GM21619 (cell line): ENCODE measurements at regions not wholly inside any gene's neighbourhood (a gene's known extent, or its start where the extent isn't known, plus 50 kb on each side); places are given as distances from the start of the nearest gene placed in this dataset.

Experiments
- ATAC-seq: cut with Tn5 transposase; IDR thresholded peaks from one replicate; pipeline ENCODE4 v1.9.1; 2021; ENCODE audit not compliant: unreplicated experiment

DNA sequence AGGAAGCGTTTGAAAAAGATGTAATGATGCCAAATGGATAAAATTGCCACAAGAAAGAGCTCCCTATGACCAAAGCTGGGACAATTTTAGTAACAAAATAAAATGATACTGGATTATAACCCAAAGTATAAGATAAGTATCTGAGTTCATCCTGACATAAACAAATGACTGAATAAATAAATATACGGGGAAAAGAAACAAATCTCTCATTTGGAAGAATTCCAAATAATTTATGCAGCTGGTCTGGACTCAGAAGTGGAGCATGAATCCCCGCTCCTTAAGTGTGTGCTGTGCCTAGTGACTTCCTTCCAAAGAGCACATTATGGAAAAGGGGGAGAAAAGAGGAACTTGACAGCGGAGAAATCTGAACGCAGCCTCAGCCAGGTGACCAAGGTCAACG, 186.2 kb downstream of the RAMP3 start:
- no peak for ATAC-seq

DNA sequence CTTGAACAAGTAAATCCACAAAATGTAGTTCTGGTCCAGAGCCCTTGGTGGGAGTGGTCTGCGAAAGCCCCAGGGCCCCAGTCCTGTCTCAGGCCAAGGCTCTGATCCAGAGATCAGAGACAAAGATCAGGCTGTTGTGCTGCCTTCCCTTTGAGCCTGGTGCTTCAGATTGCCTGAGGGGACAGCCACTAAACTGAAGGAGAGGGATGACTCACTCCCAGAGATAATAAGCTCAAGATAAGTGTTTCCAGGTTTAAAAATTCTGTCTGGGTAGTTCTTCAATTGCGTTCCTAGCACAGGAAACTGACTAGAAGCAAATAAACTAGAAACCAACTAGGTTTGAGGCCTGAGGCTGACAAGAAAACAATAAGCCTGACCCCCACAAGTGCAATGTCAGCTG, 190.2 kb downstream of the RAMP3 start:
- ATAC-seq, result no peak

DNA sequence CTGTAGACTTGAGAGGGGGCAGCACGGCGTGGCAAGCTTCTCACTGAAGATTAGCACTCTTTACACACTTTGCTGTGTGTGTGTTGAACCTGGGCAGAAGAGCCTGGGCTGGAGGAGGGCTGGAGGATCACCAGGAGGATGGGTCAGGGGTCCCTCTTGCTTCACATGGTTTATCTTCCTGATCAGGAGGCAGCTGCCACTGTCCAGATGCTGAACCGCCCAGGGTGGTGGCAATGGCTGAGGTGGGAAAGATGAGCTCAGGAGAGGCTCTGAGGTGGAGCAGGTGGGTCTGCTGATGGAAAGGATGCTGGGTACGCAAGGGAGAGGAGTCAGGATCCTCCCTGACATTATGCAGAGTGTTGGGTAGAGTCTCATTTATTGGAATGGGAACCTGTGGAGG, 191.5 kb downstream of the RAMP3 start:
- no peak for ATAC-seq

DNA sequence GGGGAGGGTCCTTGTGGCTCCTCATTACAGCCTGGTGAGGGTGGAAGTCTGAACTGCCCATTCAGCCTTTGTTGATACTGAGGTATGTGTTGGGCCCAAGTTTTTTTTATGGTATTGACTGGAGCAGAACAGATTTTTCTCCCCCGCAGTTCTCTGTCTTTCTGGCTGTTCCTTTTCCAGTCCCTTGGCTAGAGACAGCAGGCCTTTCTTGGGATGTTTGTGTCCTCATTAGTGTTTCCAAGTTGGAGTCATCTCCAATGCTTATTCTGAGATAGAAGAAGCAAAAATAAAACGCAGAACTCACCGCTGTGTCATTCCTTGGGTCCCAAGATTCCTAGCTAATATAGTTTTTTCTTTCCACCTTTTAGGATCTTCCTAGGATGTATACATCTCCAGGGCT, 193.3 kb downstream of the RAMP3 start:
- ATAC-seq, result no peak

DNA sequence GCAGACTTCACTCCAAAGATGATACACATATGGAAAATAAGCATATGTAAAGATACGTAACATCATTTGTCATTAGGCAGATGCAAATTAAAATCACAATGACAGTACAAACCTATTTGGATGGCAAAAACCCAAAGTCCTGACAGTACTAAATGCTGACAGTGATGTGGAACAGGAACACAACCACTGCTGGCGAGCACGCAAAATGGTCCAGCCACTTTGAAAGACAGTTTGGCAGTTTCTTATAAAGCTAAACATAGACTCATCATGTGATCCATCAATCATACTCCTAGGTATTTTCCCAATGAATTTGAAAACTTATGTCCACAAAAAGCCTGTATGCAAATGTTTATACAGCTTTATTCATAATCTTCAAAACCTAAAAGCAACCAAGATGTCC, 200.7 kb downstream of the RAMP3 start:
- ATAC-seq, result no peak

DNA sequence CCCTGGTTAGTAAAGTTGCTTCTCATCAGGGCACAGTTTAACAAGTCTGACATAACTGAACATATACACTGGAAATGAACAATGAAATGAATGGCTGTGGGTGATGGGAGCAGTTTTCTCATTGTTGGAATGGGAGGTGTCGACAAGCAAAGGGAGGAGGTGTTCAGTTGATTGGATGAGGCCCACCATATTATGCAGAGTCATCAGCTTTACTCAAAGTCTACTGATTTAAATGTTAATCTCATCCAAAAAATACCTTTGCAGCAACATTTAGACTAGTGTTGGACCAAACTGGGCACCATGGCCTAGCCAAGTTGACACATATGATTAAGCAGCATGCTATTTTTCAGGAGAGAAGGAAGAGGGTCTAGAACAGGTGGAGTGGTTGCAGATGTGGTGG, 201.7 kb downstream of the RAMP3 start:
- ATAC-seq, result no peak

DNA sequence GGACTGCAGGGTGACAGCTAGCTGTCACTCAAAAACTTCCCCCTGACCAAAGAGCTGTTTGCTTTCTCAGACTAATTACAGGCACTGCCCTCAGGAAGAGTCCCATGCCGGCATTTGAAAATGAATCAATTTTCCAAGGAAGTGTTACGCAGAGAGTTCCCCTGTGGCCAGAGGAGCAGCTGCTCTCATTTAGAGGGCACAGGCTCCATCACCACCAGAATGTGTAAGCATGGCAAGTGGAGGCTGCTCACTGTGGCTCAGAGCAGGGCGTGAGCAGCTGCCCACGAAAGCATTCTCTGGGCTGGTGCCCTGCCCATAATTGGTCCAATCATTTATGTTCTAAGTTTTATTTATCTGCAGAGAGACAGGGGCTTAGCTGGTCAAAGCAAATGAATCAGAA, 202.2 kb downstream of the RAMP3 start:
- ATAC-seq, result no peak

DNA sequence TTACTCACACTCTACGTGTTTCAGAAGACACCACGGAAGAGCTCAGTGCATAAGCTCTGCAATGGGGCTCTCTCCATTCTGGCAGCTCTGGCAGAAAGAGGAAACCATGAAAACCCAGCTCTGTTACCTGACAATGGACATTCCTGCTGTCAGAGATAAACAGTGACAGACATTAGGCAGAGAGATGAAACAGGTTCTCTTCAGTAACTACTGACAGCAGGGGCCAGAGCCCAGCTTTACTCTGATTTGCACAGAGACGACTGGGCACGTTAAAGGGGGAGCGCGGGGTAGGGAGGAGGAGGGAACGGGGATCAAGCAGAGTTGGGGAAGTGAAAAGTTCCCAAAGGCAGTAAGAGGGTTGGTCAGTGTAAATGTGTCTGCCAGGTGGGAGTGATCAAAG, 206.1 kb downstream of the RAMP3 start:
- no peak for ATAC-seq

DNA sequence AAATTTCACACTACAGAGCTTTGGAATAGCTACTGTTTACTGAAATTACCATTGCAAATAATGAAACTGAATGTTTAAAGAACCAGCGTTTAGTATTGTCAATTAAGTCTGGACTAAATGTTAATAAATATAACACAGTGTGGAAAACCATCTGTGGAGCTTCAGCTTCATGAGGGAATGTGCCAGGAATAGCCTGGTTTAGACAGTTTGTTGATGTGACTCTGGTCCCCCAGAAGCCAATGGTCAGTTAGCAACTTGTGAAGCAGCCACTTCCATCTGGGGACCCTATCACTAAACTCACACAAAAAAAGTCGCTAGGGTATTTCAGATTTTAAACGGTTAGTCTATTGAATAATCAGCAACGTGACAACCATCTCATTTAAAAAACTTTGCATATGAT, 207.8 kb downstream of the RAMP3 start:
- no peak for ATAC-seq

DNA sequence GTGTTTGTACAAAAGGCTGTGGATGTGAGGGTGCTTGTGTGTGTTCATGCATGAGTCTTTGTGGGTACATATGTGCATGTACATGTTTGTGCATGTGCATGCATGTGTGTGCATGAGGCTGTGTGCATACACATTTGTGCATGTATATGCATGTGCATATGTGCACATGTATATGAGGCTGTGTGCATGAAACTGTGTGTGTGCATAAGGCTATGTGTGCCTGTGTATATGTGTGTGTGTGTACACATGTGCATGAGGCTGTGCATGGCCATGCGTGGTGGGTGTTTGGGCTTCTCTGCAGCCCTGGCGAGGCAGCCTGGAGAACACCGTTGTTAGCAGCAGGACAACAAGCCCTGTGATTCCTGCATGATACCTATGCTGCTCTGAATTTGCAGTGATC, 207.7 kb upstream of the ADCY1 start:
- ATAC-seq, result no peak

DNA sequence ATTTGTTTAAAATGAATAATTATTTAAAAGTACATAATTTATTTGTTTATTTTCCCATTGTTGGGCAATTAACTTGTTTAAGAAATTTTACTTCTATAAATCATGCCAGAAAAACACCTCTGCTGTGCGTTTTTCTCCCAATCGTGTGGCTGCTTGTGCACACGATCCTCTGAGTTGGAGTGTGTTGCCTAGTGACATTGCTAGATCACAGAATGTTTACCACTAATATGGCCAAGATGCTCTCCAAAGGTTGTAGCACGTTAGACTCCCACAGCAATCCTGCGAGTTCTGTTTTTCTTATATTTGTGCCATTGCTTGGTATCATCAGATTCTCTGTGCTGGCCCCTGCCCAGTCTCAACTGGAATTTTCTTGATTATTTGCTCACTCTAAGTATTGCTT, 207.1 kb upstream of the ADCY1 start:
- ATAC-seq, result no peak

DNA sequence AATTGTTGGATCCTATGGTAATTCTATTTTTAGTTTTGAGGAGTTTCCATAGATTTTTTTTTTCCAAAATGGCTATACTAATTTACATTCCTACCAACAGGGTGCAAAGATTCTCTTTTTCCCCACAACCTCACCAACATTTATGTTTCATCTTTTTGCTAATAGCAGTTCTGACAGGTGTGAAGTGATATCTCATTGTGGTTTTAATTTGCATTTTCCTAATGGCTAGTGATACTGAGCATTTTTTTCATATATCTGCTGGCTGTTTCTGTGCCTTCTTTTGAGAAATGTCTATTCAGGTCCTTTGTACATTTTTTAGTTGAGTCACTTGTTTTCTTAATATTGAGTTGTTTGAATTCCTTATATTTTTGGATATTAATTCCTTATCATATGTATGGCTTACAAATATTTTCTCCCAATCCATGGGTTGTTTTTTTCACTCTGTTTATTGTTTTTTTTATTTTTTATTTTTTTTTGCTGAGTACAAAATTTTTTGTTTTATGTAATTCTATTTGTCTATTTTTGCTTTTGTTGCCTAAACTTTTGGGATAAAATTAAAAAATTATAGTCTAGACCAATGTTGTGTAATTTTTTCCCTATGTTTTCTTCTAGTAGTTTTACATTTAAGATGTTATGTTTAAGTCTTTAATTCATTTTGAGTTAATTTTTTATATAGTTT, 205.9 kb upstream of the ADCY1 start:
- no peak for ATAC-seq

DNA sequence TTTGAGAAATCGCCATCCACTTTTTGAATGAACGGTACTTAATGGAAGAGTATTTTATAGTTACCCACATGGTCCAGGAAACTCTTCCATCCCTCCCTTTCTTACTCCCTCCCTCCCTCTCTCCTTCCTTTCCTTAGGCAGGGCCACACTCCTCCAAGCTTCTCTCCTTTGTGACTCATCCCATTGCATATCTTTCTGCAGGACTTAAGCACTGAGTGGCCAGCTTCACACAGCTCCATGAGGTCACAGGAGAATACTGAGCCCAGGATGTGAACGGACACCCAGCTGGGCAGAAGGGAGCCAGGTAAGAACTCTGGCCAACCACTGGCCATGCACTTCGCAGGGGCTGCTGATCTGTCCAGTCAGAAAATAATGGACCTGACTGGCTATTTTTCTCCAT, 189.7 kb upstream of the ADCY1 start:
- no peak for ATAC-seq

DNA sequence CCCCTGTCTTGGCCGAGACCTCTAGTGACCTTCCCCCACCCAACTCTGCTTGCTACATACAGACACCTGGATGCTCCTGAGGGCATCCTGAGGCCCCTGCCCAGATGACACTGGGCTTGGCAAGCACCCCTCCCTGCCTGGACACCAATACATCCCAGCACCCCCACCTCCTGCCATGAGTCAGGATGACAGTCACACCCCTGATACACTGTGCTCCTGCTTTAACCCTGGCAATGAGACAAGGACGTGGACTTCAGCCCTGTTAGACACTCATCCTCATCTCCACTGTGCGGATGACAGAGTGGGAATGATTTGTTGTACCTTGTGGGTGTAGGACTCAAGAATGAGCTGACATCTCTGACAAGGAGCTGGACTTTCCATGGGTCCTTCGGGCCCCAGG, 186.3 kb upstream of the ADCY1 start:
- no peak for ATAC-seq

DNA sequence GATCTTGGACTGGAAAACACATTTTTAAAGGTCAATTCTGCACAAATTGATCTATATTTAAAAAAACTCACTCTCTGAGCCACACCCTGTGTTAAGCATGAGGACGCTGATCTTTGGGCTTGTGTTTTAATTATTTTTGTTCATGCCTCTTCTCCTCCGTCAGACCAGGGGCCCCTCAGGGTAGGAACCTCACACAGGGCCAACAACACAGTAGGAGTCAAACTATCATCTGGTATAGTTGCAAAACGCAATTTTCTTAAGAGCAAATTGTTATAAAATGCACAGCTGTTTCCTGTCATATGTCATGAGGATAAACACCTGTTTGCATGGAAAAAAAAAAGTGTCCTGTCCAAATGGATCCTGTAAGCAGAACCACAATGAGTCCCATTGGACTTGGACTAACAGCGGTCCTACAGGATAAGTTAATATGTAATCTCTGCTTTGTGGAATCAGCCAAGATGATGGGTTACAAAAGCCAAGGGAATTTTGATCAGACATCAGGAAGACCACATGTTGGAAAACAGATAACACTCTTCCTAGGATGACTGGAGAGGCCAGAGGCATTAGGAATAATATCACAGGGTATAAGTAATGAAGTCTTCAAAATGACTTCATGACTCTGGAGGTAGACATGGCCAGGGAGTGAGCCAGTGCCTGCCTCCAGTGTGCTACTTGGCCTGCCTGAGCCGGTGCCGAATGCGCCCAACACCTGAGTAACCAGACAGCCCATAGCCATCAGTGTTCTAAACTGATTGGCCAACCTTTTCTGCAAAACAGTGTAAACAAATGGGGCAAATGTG, 184.9 kb upstream of the ADCY1 start:
- ATAC-seq, result no peak

DNA sequence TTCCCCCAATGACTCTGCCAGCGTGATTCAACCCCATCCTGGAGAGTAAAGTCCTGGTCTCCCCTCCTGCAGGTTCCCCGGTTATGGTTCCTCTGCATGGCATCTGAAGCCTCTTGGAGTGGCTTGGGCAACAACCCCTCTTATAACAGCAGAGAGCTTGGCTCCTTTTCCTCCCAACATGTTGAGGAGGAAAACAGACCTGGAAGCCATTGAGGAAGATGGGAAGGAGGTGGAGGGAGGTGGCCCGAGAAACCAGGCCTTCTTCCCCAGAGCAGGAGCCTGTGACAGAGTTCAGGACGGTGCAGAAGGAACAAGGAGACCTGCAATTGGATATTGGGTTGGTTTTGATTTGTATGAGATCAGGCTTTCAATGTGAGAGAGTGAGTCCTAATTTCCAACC, 184.0 kb upstream of the ADCY1 start:
- ATAC-seq, result no peak

DNA sequence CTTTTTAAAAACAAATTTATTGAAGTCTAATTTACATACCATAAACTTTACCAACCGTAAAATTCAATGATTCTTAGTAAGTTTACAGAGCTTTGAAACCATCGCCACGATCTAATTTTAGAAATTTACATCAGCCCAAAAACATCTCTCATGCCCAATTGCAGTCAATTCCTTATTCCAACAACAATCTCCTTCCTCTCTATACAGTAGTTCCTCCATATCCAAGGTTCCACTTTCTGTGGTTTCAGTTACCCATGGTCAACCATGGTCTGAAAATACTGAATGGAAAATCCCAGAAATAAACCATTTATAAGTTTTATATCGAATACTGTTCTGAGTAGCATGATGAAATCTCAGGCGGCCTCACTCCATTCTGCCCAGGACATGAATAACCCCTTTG, 183.4 kb upstream of the ADCY1 start:
- ATAC-seq, result no peak

DNA sequence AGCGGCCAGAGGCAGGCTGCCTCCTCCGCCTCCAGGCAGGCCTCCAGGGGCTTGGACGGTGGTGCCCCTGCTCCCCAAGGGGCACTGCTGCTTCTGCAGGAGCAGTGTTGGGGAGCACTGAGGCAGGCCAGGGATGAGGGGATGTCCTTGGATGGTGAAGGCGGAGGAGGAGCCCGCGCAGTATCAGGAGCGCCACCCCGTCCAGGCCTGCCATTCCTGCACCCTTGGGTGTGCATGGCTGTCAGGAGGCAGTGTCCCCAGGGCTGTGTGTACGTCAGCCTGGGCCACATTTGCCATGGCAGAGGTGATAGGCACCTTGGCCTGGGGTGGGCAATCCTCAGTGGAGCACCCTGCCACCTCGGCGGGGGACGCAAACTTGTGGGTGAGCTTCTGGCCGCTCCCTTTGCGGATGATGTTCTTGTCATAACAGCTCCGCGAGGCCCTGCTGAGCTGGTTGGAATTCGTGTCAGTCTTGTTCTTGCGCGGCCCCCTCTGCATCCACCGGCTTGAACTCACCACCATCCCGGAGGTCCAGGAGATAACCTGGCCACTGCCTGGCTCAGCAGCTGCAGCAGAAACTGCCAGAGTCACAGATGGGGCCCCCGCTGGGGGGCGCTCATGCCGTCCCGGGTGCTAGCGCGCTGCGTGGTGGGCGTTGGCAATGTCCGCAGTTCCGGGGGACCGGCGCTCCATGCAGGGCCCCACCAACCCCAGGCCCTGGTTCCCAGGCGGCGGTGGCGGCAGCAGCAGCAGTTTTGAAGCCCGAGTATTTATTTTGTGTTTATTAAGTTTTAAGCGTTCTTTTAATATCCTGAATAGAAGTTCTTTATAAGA, 182.3 kb upstream of the ADCY1 start:
- ATAC-seq, result no peak

DNA sequence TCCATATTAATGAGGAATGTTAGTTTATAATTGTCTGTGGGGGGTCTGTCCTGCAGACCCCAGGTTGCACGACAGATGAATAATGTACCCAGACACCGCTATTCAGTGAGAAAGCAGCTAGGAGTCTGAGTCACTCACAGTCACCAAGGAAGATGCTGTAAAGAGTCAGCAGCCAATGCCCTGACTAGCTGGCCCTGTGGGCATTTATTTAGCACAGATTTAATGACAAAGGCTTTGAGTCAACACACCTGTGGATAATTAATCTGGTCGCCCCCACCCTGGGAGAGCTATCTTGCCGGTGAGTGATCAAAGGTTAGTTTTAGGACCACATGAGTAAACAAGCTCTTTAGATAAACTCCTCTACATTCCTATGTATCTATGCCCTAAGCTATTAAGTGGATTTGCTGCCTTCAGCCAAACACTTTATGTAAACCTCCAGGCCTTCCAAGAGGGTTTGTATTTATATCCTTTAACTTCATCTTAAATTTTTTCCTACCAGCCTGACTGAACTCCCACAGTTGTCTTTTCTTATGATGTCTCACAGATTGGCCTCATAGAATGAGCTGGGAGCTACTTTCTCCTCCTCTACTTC, 180.0 kb upstream of the ADCY1 start:
- no peak for ATAC-seq

DNA sequence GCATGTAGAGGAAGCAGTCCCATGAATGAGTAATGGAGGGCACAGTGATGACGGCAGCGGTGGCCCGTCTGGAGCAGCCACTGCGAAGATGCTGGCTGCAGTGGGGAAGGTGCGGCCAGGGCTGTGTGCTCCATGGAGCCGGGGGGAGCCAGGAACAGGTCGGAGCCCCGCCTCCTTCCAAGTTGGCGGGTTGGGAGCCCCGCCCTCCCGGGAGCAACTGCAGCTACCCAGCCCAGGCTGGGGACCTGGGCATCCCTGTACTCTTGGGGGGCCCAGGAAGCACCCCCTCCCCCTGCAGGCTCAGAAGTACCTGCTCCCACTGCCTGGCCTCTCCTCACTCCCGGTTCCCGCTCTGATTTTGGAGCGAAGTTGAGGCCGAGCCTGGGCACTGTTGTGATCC, 175.1 kb upstream of the ADCY1 start:
- no peak for ATAC-seq

DNA sequence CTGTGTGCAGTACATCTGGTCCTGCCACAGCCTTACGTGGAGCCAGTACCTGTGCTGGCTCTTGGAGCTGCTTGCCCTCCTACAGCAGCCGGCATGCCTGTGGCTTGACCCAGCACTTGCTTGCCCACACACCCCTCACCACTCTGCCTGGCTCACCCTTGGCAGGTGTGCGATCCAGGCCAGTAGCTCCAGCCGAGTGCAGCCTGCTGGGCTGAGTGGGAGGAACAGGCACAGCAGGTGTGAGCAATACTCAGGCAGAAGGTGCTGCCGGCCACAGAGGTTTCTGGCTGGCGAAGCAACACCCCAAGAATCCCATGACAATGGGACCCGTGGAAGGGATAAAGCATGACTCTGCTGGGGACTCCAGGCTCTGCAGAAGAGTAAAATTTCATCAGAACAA, 173.5 kb upstream of the ADCY1 start:
- ATAC-seq, result no peak

DNA sequence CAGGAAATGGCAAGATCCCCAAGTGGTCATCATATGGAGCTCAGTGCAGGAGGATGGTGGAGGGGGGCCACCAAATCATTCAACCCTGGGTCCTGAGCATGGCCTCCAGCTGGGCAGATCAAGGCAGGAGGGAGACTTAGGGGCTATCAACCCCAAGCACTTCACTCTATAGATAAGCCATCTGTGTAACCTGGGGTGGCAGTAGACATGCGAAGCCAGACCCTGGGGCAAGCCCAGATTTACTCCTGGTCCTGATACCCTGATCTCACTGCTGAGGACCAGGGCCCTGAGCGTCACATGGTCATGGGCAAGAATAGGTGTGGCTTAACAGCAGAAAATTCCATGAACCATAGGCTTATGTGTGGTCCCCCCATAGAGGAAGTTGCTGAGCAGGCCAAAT, 173.0 kb upstream of the ADCY1 start:
- no peak for ATAC-seq
